GM13976 (cell line): ENCODE measurements at regions not wholly inside any gene's neighbourhood (a gene's known extent, or its start where the extent isn't known, plus 50 kb on each side); places are given as distances from the start of the nearest gene placed in this dataset.
"Not testable (repeated sequence)": the region's sequence is repeated elsewhere in the genome, so short reads cannot be mapped to it uniquely, and the experiment has no call there.

Experiments used
- DNase-seq: peaks from one replicate; pipeline ENCODE4 v3.0.0; 2012; ENCODE audit warnings: low spot score
- CTCF ChIP-seq: IDR thresholded peaks from 2 replicates; pipeline ENCODE4 v1.5.1; 2012; ENCODE audit warnings: borderline replicate concordance, mild to moderate bottlenecking; ENCODE audit not compliant: insufficient read depth; ENCODE audit errors: extremely low read depth, missing control alignments, control extremely low read depth
- in situ Hi-C: fragments of 300-500 bp; cut with MboI; formaldehyde crosslinking; loops from one replicate; pipeline ENCODE4 v1.12.0; 2022; ENCODE audit warnings: low sequenced_read_pairs, mixed read lengths, inconsistent platforms; ENCODE audit not compliant: unreplicated experiment

- TF ChIP-seq CTCF, result no peak
- in situ Hi-C loops, result no loop called here
- DNase-seq, result no peak
Measured at GRCh38 chr13:109272595-109273325, 513.6 kb downstream of the IRS2 start.

- in situ Hi-C loops, result no loop called here
- no peak for TF ChIP-seq CTCF
- DNase-seq, result no peak
Measured at GRCh38 chr13:109271555-109272541, 514.5 kb downstream of the IRS2 start.

GRCh38 chr13:109271061-109271460 is 515.3 kb downstream of the IRS2 start:
- TF ChIP-seq CTCF, result no peak
- in situ Hi-C loops, result no loop called here
- no peak for DNase-seq

- DNase-seq, in situ Hi-C loops: not testable (repeated sequence)
Measured at GRCh38 chr13:109269381-109269780, 517.0 kb downstream of the IRS2 start.

GRCh38 chr13:109268492-109268891 is 517.9 kb downstream of the IRS2 start:
- DNase-seq, in situ Hi-C loops: not testable (repeated sequence)

GRCh38 chr13:109267400-109267799 is 519.0 kb downstream of the IRS2 start:
- in situ Hi-C loops, DNase-seq: not testable (repeated sequence)

- in situ Hi-C loops, DNase-seq: not testable (repeated sequence)
Measured at GRCh38 chr13:109265438-109265742, 521.0 kb downstream of the IRS2 start.

- in situ Hi-C loops, DNase-seq: not testable (repeated sequence)
Measured at GRCh38 chr13:109264603-109265437, 521.6 kb downstream of the IRS2 start.

GRCh38 chr13:109257761-109258157 is 528.6 kb downstream of the IRS2 start:
- in situ Hi-C loops, DNase-seq: not testable (repeated sequence)
